Keratinocyte (primary cell): ENCODE measurements at regions not wholly inside any gene's neighbourhood (a gene's known extent, or its start where the extent isn't known, plus 50 kb on each side); places are given as distances from the start of the nearest gene placed in this dataset.

Source experiments
- DNase-seq: peaks from one replicate; pipeline ENCODE4 v3.0.0-alpha.2; 2011; ENCODE audit warnings: low read depth, missing footprints, low spot score
- FAIRE-seq: peaks from 2 replicates; lab custom pipeline; 2011; peaks lifted over from hg19 to GRCh38; lab: Jason Lieb, UNC
- H2AFZ ChIP-seq: 2 replicates; pipeline ENCODE4 v1.6.0; 2012; ENCODE audit warnings: low read length, control low read depth, inconsistent platforms; ENCODE audit not compliant: control insufficient read depth
- H3K27ac ChIP-seq: 2 replicates; pipeline ENCODE4 v1.5.1; 2011; ENCODE audit warnings: low read length; ENCODE audit not compliant: control insufficient read depth, insufficient read depth
- H3K27me3 ChIP-seq: 3 replicates; pipeline ENCODE4 v1.6.0; 2011; ENCODE audit warnings: low read length; ENCODE audit not compliant: control insufficient read depth, insufficient read depth; ENCODE audit errors: extremely low read depth
- H3K36me3 ChIP-seq, 2 experiments: 2 replicates in 1 of 2; 3 replicates in 1 of 2; pipeline ENCODE4 v1.5.1; 2011; ENCODE audit warnings: low read length in 2 of 2, mild to moderate bottlenecking in 1 of 2; ENCODE audit not compliant: control insufficient read depth in 2 of 2, insufficient read depth in 2 of 2; ENCODE audit errors: extremely low read depth in 1 of 2
- H3K4me1 ChIP-seq: 3 replicates; pipeline ENCODE4 v1.5.1; 2011; ENCODE audit warnings: low read length; ENCODE audit not compliant: control insufficient read depth, insufficient read depth; ENCODE audit errors: extremely low read depth
- H3K4me2 ChIP-seq: 3 replicates; pipeline ENCODE4 v1.6.0; 2011; ENCODE audit warnings: low read depth, low read length; ENCODE audit not compliant: control insufficient read depth, insufficient read depth; ENCODE audit errors: extremely low read depth
- H3K4me3 ChIP-seq, 3 experiments: fragments of 200-600 bp in 1 of 3; sonication (generic) in 1 of 3; 2 replicates in 2 of 3; 3 replicates in 1 of 3; pipeline ENCODE4 v1.5.1; 2011 to 2016; ENCODE audit warnings: low read length in 3 of 3, mild to moderate bottlenecking in 3 of 3, control low read depth in 2 of 3, inconsistent platforms in 1 of 3, low read depth in 1 of 3, mixed read lengths in 1 of 3, mixed run types in 1 of 3, moderate library complexity in 1 of 3; ENCODE audit not compliant: control insufficient read depth in 2 of 3, insufficient read depth in 2 of 3; ENCODE audit errors: extremely low read depth in 1 of 3
- H3K79me2 ChIP-seq: 2 replicates; pipeline ENCODE4 v1.6.0; 2012; ENCODE audit warnings: low read length; ENCODE audit not compliant: control insufficient read depth, insufficient read depth
- H3K9ac ChIP-seq: 3 replicates; pipeline ENCODE4 v1.6.0; 2011; ENCODE audit warnings: low read length; ENCODE audit not compliant: control insufficient read depth, insufficient read depth; ENCODE audit errors: extremely low read depth
- H3K9me1 ChIP-seq: 3 replicates; pipeline ENCODE4 v1.6.0; 2011; ENCODE audit warnings: low read length; ENCODE audit not compliant: control insufficient read depth, insufficient read depth; ENCODE audit errors: extremely low read depth
- H3K9me3 ChIP-seq: 2 replicates; pipeline ENCODE4 v1.5.1; 2012; ENCODE audit warnings: low read depth, low read length; ENCODE audit not compliant: control insufficient read depth
- H4K20me1 ChIP-seq: 3 replicates; pipeline ENCODE4 v1.6.0; 2011; ENCODE audit warnings: low read length; ENCODE audit not compliant: control insufficient read depth, insufficient read depth; ENCODE audit errors: extremely low read depth
- EZH2 ChIP-seq: IDR thresholded peaks from one replicate; pipeline ENCODE4 v1.6.1; 2012; ENCODE audit warnings: inconsistent platforms, mild to moderate bottlenecking, low read length, moderate library complexity
- dilution Hi-C: fragments of 300-500 bp; cut with MboI; formaldehyde crosslinking; loops from one replicate; pipeline ENCODE4 v1.7.0; 2020; ENCODE audit warnings: low sequenced_read_pairs; ENCODE audit not compliant: extremely low pct_ligation_motif_present
- TF ChIP-seq, protein P1 (sequence below), 3 experiments: IDR thresholded peaks in 1 of 3; conservative IDR thresholded peaks in 1 of 3; optimal IDR thresholded peaks in 1 of 3; 2 replicates in 2 of 3; 3 replicates in 1 of 3; pipeline versions ENCODE3 to v1.5.1; 2011; ENCODE audit warnings: low read length in 3 of 3, mild to moderate bottlenecking in 3 of 3, moderate library complexity in 2 of 3, control low read depth in 1 of 3, inconsistent platforms in 1 of 3; ENCODE audit not compliant: insufficient read depth in 2 of 3; ENCODE audit errors: extremely low read depth in 1 of 3

DNA sequence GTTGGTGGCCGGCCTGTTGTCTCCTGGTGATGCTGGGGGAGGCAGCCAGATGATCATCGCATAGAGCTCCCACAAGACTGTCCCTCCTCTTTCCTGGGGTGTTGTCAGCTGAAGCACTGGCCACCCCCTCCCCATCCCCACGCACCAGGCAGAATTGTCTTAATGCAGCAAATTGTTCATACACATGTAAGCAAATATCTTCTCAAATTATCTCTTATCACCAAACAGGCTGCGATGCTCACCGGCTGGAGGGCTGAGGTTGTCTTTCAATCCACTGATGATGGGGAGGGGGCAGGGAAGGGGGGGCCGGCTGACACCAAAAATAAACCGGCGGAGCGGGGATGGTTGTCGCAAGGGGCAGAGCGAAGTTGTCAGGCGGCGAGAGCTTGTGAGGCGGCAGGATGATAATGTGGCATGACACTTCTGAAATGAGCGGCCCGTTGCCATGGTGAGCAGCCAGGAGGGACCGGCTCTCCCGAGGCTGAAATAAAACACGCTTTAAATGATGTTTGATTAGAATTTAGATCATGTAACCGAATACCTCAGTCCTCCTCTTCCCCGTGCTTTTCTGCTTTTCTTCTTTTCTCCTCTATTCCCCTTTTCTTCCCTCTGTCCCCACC lies 59.8 kb downstream of the MRM1 start:
- dilution Hi-C loops = no loop called here
- Histone ChIP-seq H3K9ac (no peak overlapping the region), H3K4me3 (no peak overlapping the region), H3K36me3 (no peaks in the 10 kb centered on the region), H3K27me3 (peaks cover 69% of the 10 kb centered on the region), H3K9me1 (no peaks in the 10 kb centered on the region), H3K4me2 (no peak overlapping the region), H3K4me1 (peaks cover 5% of the 10 kb centered on the region), H3K27ac (no peak overlapping the region), H3K79me2 (no peaks in the 10 kb centered on the region), H2AFZ (no peak overlapping the region), H4K20me1 (no peaks in the 10 kb centered on the region), H3K9me3 (no peaks in the 10 kb centered on the region)
- no peak for FAIRE-seq
- TF ChIP-seq, protein P1, sequence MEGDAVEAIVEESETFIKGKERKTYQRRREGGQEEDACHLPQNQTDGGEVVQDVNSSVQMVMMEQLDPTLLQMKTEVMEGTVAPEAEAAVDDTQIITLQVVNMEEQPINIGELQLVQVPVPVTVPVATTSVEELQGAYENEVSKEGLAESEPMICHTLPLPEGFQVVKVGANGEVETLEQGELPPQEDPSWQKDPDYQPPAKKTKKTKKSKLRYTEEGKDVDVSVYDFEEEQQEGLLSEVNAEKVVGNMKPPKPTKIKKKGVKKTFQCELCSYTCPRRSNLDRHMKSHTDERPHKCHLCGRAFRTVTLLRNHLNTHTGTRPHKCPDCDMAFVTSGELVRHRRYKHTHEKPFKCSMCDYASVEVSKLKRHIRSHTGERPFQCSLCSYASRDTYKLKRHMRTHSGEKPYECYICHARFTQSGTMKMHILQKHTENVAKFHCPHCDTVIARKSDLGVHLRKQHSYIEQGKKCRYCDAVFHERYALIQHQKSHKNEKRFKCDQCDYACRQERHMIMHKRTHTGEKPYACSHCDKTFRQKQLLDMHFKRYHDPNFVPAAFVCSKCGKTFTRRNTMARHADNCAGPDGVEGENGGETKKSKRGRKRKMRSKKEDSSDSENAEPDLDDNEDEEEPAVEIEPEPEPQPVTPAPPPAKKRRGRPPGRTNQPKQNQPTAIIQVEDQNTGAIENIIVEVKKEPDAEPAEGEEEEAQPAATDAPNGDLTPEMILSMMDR (optimal IDR thresholded peaks at IDR 0.05 in 1 of 3, IDR thresholded peaks at IDR 0.05 in 1 of 3, conservative IDR thresholded peaks at IDR 0.05 in 1 of 3; ENCODE audit: extremely low read depth in 1 of 3, insufficient read depth in 2 of 3, low read length in 3 of 3) = no peak
- TF ChIP-seq EZH2 = no peak
- no peak for DNase-seq

DNA sequence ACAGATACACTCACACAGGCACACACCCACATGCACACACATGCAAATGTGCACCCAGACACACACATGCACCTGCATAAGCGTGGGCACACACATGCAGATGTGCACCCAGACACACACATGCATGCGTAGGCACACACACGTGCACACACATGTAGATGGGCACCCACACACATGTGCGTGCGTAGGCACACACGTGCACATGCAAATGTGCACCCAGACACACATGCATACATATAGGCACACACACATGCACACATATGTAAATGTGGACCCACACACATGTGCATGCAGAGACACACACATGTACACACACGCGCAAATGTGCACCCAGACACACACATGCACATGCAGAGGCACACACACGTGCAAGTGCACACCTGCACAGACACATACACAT lies 60.3 kb downstream of the MRM1 start:
- no peaks in the 10 kb centered on the region for H4K20me1 ChIP-seq
- no peak overlapping the region for H3K4me2 ChIP-seq
- no peak for FAIRE-seq
- H3K79me2 ChIP-seq = no peaks in the 10 kb centered on the region
- peaks cover 64% of the 10 kb centered on the region for H3K27me3 ChIP-seq
- dilution Hi-C loops = no loop called here
- DNase-seq = no peak
- TF ChIP-seq EZH2 = no peak
- TF ChIP-seq, protein P1 (optimal IDR thresholded peaks at IDR 0.05 in 1 of 3, IDR thresholded peaks at IDR 0.05 in 1 of 3, conservative IDR thresholded peaks at IDR 0.05 in 1 of 3; ENCODE audit: extremely low read depth in 1 of 3, insufficient read depth in 2 of 3, low read length in 3 of 3) = no peak
- no peaks in the 10 kb centered on the region for H3K9me1 ChIP-seq
- no peak overlapping the region for H3K4me3 ChIP-seq
- no peaks in the 10 kb centered on the region for H3K9me3 ChIP-seq
- H3K36me3 ChIP-seq = no peaks in the 10 kb centered on the region
- H2AFZ ChIP-seq = no peak overlapping the region
- H3K27ac ChIP-seq = no peak overlapping the region
- H3K9ac ChIP-seq = no peak overlapping the region
- peaks cover 5% of the 10 kb centered on the region for H3K4me1 ChIP-seq
